HTR-8/SVneo (cell line): ENCODE measurements at regions not wholly inside any gene's neighbourhood (a gene's known extent, or its start where the extent isn't known, plus 50 kb on each side); places are given as distances from the start of the nearest gene placed in this dataset.

ENCODE experiments used
- DNase-seq: peaks from one replicate; pipeline ENCODE4 v3.0.0; 2011; ENCODE audit warnings: low spot score, mixed read lengths; ENCODE audit not compliant: insufficient read length
- FAIRE-seq: peaks from 2 replicates; lab custom pipeline; 2011; peaks lifted over from hg19 to GRCh38; lab: Jason Lieb, UNC

- DNase-seq (no peak), FAIRE-seq (no peak)
Observed at GRCh38 chr2:56688661-56689060, 504.9 kb downstream of the CCDC85A start.

- DNase-seq (no peak), FAIRE-seq (no peak)
Observed at GRCh38 chr2:56693501-56693900, 509.7 kb downstream of the CCDC85A start.

GRCh38 chr2:56703001-56703400 lies 519.2 kb downstream of the CCDC85A start:
- DNase-seq = no peak
- peak; percentile 69 for FAIRE-seq

GRCh38 chr2:56705713-56706112 lies 521.9 kb downstream of the CCDC85A start:
- no peak for DNase-seq
- no peak for FAIRE-seq

- no peak for DNase-seq
- no peak for FAIRE-seq
Observed at GRCh38 chr2:56707218-56707617, 523.4 kb downstream of the CCDC85A start.

- FAIRE-seq (no peak), DNase-seq (no peak)
Observed at GRCh38 chr2:56707650-56708049, 523.9 kb downstream of the CCDC85A start.

GRCh38 chr2:56709181-56709580 lies 525.4 kb downstream of the CCDC85A start:
- no peak for FAIRE-seq
- no peak for DNase-seq

GRCh38 chr2:56713161-56713676 lies 529.4 kb downstream of the CCDC85A start:
- FAIRE-seq = no peak
- DNase-seq = no peak

- DNase-seq (no peak), FAIRE-seq (no peak)
Observed at GRCh38 chr2:56713978-56714377, 530.2 kb downstream of the CCDC85A start.

GRCh38 chr2:56714400-56714799 lies 530.6 kb downstream of the CCDC85A start:
- FAIRE-seq = no peak

GRCh38 chr2:56715683-56716082 lies 531.9 kb downstream of the CCDC85A start:
- peak; percentile 48 for FAIRE-seq
- no peak for DNase-seq

More at GRCh38 chr2:56714400-56714799, 530.6 kb downstream of the CCDC85A start:
- DNase-seq = no peak

GRCh38 chr2:56718413-56718812 lies 534.6 kb downstream of the CCDC85A start:
- FAIRE-seq = no peak
- no peak for DNase-seq

GRCh38 chr2:56729212-56729611 lies 545.4 kb downstream of the CCDC85A start:
- DNase-seq = no peak
- no peak for FAIRE-seq

GRCh38 chr2:56732946-56733345 lies 549.2 kb downstream of the CCDC85A start:
- FAIRE-seq = no peak
- DNase-seq = no peak

- no peak for FAIRE-seq
- no peak for DNase-seq
Observed at GRCh38 chr2:56739413-56739812, 555.6 kb downstream of the CCDC85A start.

GRCh38 chr2:56741601-56742102 lies 557.9 kb downstream of the CCDC85A start:
- FAIRE-seq (peak; percentile 98), DNase-seq (peak; percentile 67)

GRCh38 chr2:56743807-56744206 lies 560.0 kb downstream of the CCDC85A start:
- no peak for FAIRE-seq
- no peak for DNase-seq

- peak; percentile 64 for FAIRE-seq
- DNase-seq = peak; percentile 11
Observed at GRCh38 chr2:56749152-56749752, 565.5 kb downstream of the CCDC85A start.

- FAIRE-seq (no peak), DNase-seq (no peak)
Observed at GRCh38 chr2:56753182-56753581, 569.4 kb downstream of the CCDC85A start.

- DNase-seq = no peak
- FAIRE-seq = no peak
Observed at GRCh38 chr2:56754066-56754615, 570.4 kb downstream of the CCDC85A start.

- DNase-seq (no peak), FAIRE-seq (no peak)
Observed at GRCh38 chr2:56754627-56755026, 570.8 kb downstream of the CCDC85A start.
